ENCODE measurements at regions not wholly inside any gene's neighbourhood (a gene's known extent, or its start where the extent isn't known, plus 50 kb on each side); places are given as distances from the start of the nearest gene placed in this dataset.

DNA sequence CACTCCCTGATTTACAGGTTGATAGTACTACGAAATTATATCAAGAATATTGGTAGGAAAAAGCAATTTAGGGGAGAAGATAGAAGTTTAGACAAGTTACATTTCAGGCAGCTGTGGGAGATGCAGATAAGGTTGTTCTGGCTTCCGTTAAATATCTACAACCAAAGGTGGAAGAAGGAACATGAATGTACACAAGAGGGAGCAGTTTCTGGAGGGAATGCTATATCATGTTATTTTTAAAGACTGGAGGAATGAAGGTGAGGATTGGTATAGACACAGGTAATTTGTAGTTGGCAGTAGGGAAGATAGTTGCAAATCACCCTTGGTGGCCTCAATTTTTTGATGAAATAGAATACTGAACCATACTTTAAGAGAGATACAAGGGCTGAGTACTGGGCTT, 187.3 kb upstream of the NMUR2 start:
- TF ChIP-seq, protein P1, sequence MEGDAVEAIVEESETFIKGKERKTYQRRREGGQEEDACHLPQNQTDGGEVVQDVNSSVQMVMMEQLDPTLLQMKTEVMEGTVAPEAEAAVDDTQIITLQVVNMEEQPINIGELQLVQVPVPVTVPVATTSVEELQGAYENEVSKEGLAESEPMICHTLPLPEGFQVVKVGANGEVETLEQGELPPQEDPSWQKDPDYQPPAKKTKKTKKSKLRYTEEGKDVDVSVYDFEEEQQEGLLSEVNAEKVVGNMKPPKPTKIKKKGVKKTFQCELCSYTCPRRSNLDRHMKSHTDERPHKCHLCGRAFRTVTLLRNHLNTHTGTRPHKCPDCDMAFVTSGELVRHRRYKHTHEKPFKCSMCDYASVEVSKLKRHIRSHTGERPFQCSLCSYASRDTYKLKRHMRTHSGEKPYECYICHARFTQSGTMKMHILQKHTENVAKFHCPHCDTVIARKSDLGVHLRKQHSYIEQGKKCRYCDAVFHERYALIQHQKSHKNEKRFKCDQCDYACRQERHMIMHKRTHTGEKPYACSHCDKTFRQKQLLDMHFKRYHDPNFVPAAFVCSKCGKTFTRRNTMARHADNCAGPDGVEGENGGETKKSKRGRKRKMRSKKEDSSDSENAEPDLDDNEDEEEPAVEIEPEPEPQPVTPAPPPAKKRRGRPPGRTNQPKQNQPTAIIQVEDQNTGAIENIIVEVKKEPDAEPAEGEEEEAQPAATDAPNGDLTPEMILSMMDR (IDR thresholded peaks at IDR 0.05; ENCODE audit: insufficient read depth, low read depth, low read length), result no peak
- TF ChIP-seq EZH2 (IDR thresholded peaks at IDR 0.05; ENCODE audit: insufficient read depth, low read length), result no peak

Data from astrocyte (in vitro differentiated cells and primary cell).